ENCODE measurements at regions not wholly inside any gene's neighbourhood (a gene's known extent, or its start where the extent isn't known, plus 50 kb on each side); places are given as distances from the start of the nearest gene placed in this dataset.

DNA sequence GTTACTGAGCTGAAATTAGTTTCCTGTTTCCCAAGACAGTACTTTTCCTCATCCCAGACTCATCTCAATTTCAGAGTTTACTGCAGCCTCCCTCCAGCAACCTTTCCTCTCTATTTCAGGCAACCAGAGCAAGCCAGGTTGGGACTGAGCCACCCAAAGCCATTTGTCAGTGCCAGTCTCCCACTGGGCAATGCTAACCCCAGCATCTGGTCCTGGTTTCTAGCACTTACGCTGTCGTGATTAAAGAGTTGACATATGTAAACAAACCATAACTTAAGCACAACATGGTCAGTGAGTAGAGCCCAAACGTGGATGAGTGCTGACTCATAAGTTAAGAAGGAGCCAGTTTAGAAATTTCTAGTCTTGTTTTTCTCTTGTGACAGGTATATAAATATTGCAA lies 119.6 kb upstream of the BLID start:
- TF ChIP-seq GABPA (IDR thresholded peaks at IDR 0.05 in 1 of 2, conservative IDR thresholded peaks at IDR 0.05 in 1 of 2) (no peak), JUND (IDR thresholded peaks at IDR 0.05) (no peak)
- TF ChIP-seq, protein P1, sequence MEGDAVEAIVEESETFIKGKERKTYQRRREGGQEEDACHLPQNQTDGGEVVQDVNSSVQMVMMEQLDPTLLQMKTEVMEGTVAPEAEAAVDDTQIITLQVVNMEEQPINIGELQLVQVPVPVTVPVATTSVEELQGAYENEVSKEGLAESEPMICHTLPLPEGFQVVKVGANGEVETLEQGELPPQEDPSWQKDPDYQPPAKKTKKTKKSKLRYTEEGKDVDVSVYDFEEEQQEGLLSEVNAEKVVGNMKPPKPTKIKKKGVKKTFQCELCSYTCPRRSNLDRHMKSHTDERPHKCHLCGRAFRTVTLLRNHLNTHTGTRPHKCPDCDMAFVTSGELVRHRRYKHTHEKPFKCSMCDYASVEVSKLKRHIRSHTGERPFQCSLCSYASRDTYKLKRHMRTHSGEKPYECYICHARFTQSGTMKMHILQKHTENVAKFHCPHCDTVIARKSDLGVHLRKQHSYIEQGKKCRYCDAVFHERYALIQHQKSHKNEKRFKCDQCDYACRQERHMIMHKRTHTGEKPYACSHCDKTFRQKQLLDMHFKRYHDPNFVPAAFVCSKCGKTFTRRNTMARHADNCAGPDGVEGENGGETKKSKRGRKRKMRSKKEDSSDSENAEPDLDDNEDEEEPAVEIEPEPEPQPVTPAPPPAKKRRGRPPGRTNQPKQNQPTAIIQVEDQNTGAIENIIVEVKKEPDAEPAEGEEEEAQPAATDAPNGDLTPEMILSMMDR (IDR thresholded peaks at IDR 0.05; ENCODE audit: low read depth, low read length, missing input control): no peak
- TF ChIP-seq, protein P2, sequence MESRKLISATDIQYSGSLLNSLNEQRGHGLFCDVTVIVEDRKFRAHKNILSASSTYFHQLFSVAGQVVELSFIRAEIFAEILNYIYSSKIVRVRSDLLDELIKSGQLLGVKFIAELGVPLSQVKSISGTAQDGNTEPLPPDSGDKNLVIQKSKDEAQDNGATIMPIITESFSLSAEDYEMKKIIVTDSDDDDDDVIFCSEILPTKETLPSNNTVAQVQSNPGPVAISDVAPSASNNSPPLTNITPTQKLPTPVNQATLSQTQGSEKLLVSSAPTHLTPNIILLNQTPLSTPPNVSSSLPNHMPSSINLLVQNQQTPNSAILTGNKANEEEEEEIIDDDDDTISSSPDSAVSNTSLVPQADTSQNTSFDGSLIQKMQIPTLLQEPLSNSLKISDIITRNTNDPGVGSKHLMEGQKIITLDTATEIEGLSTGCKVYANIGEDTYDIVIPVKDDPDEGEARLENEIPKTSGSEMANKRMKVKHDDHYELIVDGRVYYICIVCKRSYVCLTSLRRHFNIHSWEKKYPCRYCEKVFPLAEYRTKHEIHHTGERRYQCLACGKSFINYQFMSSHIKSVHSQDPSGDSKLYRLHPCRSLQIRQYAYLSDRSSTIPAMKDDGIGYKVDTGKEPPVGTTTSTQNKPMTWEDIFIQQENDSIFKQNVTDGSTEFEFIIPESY (IDR thresholded peaks at IDR 0.05): no peak
- TF ChIP-seq, protein P3, sequence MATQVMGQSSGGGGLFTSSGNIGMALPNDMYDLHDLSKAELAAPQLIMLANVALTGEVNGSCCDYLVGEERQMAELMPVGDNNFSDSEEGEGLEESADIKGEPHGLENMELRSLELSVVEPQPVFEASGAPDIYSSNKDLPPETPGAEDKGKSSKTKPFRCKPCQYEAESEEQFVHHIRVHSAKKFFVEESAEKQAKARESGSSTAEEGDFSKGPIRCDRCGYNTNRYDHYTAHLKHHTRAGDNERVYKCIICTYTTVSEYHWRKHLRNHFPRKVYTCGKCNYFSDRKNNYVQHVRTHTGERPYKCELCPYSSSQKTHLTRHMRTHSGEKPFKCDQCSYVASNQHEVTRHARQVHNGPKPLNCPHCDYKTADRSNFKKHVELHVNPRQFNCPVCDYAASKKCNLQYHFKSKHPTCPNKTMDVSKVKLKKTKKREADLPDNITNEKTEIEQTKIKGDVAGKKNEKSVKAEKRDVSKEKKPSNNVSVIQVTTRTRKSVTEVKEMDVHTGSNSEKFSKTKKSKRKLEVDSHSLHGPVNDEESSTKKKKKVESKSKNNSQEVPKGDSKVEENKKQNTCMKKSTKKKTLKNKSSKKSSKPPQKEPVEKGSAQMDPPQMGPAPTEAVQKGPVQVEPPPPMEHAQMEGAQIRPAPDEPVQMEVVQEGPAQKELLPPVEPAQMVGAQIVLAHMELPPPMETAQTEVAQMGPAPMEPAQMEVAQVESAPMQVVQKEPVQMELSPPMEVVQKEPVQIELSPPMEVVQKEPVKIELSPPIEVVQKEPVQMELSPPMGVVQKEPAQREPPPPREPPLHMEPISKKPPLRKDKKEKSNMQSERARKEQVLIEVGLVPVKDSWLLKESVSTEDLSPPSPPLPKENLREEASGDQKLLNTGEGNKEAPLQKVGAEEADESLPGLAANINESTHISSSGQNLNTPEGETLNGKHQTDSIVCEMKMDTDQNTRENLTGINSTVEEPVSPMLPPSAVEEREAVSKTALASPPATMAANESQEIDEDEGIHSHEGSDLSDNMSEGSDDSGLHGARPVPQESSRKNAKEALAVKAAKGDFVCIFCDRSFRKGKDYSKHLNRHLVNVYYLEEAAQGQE (IDR thresholded peaks at IDR 0.05): no peak
